ENCODE measurements at regions not wholly inside any gene's neighbourhood (a gene's known extent, or its start where the extent isn't known, plus 50 kb on each side); places are given as distances from the start of the nearest gene placed in this dataset.

GRCh38 chr22:46079861-46080821 lies 70.2 kb upstream of the PPARA start:
- DNase-seq (ENCODE audit: low spot score in 2 of 2) (no peak), ATAC-seq (ENCODE audit: low read depth) (no peak)
- H3K4me1 Mint-ChIP-seq = peaks cover 4% of the 10 kb centered on the region
- no peaks in the 10 kb centered on the region for H3K27me3 Mint-ChIP-seq
- H3K4me3 Mint-ChIP-seq = no peak overlapping the region
- H3K36me3 Mint-ChIP-seq = peaks cover 2% of the 10 kb centered on the region
- no peaks in the 10 kb centered on the region for H3K9me3 Mint-ChIP-seq
- H3K27ac Mint-ChIP-seq = no peak overlapping the region

GRCh38 chr22:46081036-46081830 lies 69.1 kb upstream of the PPARA start:
- no peak for ATAC-seq (ENCODE audit: low read depth)
- no peak overlapping the region for H3K27ac Mint-ChIP-seq
- DNase-seq (ENCODE audit: low spot score in 2 of 2) = no peak

GRCh38 chr22:46081831-46082210 lies 68.5 kb upstream of the PPARA start:
- no peaks in the 10 kb centered on the region for H3K9me3 Mint-ChIP-seq
- peaks cover 2% of the 10 kb centered on the region for H3K36me3 Mint-ChIP-seq
- H3K4me3 Mint-ChIP-seq = no peak overlapping the region
- no peak overlapping the region for H3K27ac Mint-ChIP-seq
- no peak for DNase-seq (ENCODE audit: low spot score in 2 of 2)
- H3K27me3 Mint-ChIP-seq = no peaks in the 10 kb centered on the region
- H3K4me1 Mint-ChIP-seq = peaks cover 2% of the 10 kb centered on the region
- no peak for ATAC-seq (ENCODE audit: low read depth)

More at GRCh38 chr22:46081036-46081830, 69.1 kb upstream of the PPARA start:
- Mint-ChIP-seq H3K4me3 (no peak overlapping the region), H3K9me3 (no peaks in the 10 kb centered on the region), H3K36me3 (peaks cover 2% of the 10 kb centered on the region), H3K27me3 (no peaks in the 10 kb centered on the region), H3K4me1 (peaks cover 2% of the 10 kb centered on the region)

- no peak overlapping the region for H3K4me3 Mint-ChIP-seq
- no peak for DNase-seq (ENCODE audit: low spot score in 2 of 2)
- no peaks in the 10 kb centered on the region for H3K9me3 Mint-ChIP-seq
Observed at GRCh38 chr22:46082633-46083032, 67.7 kb upstream of the PPARA start.

GRCh38 chr22:46083383-46084350 lies 66.7 kb upstream of the PPARA start:
- H3K9me3 Mint-ChIP-seq = no peaks in the 10 kb centered on the region
- no peak for ATAC-seq (ENCODE audit: low read depth)
- H3K36me3 Mint-ChIP-seq = peaks cover 2% of the 10 kb centered on the region
- peaks cover 2% of the 10 kb centered on the region for H3K4me1 Mint-ChIP-seq
- H3K4me3 Mint-ChIP-seq = no peak overlapping the region
- H3K27ac Mint-ChIP-seq = no peak overlapping the region
- no peak for DNase-seq (ENCODE audit: low spot score in 2 of 2)
- no peaks in the 10 kb centered on the region for H3K27me3 Mint-ChIP-seq

More at GRCh38 chr22:46082633-46083032, 67.7 kb upstream of the PPARA start:
- no peak for ATAC-seq (ENCODE audit: low read depth)
- Mint-ChIP-seq H3K27ac (no peak overlapping the region), H3K36me3 (peaks cover 2% of the 10 kb centered on the region), H3K27me3 (no peaks in the 10 kb centered on the region), H3K4me1 (peaks cover 2% of the 10 kb centered on the region)

GRCh38 chr22:46084376-46084775 lies 66.0 kb upstream of the PPARA start:
- H3K36me3 Mint-ChIP-seq = peaks cover 2% of the 10 kb centered on the region
- no peak overlapping the region for H3K27ac Mint-ChIP-seq
- no peak for ATAC-seq (ENCODE audit: low read depth)
- DNase-seq (ENCODE audit: low spot score in 2 of 2) = no peak
- no peaks in the 10 kb centered on the region for H3K9me3 Mint-ChIP-seq
- no peaks in the 10 kb centered on the region for H3K27me3 Mint-ChIP-seq
- H3K4me1 Mint-ChIP-seq = peaks cover 2% of the 10 kb centered on the region
- no peak overlapping the region for H3K4me3 Mint-ChIP-seq

GRCh38 chr22:46084943-46085827 lies 65.1 kb upstream of the PPARA start:
- no peaks in the 10 kb centered on the region for H3K9me3 Mint-ChIP-seq
- no peak overlapping the region for H3K4me3 Mint-ChIP-seq
- no peak for ATAC-seq (ENCODE audit: low read depth)
- no peak overlapping the region for H3K27ac Mint-ChIP-seq
- no peaks in the 10 kb centered on the region for H3K27me3 Mint-ChIP-seq
- peaks cover 2% of the 10 kb centered on the region for H3K36me3 Mint-ChIP-seq
- no peak for DNase-seq (ENCODE audit: low spot score in 2 of 2)
- peaks cover 2% of the 10 kb centered on the region for H3K4me1 Mint-ChIP-seq

- Mint-ChIP-seq H3K27ac (no peak overlapping the region), H3K4me1 (peaks cover 2% of the 10 kb centered on the region), H3K9me3 (no peaks in the 10 kb centered on the region), H3K4me3 (no peak overlapping the region), H3K27me3 (no peaks in the 10 kb centered on the region), H3K36me3 (peaks cover 2% of the 10 kb centered on the region)
- ATAC-seq (ENCODE audit: low read depth) (no peak), DNase-seq (ENCODE audit: low spot score in 2 of 2) (no peak)
Observed at GRCh38 chr22:46085828-46086576, 64.3 kb upstream of the PPARA start.

GRCh38 chr22:46086577-46087335 lies 63.6 kb upstream of the PPARA start:
- Mint-ChIP-seq H3K36me3 (peaks cover 2% of the 10 kb centered on the region), H3K4me3 (no peak overlapping the region), H3K9me3 (no peaks in the 10 kb centered on the region), H3K27me3 (no peaks in the 10 kb centered on the region), H3K4me1 (peaks cover 2% of the 10 kb centered on the region), H3K27ac (no peak overlapping the region)
- DNase-seq (ENCODE audit: low spot score in 2 of 2) (no peak), ATAC-seq (ENCODE audit: low read depth) (no peak)

- H3K27me3 Mint-ChIP-seq = no peaks in the 10 kb centered on the region
- no peak overlapping the region for H3K4me3 Mint-ChIP-seq
- no peaks in the 10 kb centered on the region for H3K4me1 Mint-ChIP-seq
- DNase-seq (ENCODE audit: low spot score in 2 of 2) (no peak), ATAC-seq (ENCODE audit: low read depth) (no peak)
- no peaks in the 10 kb centered on the region for H3K36me3 Mint-ChIP-seq
- H3K27ac Mint-ChIP-seq = no peak overlapping the region
- no peaks in the 10 kb centered on the region for H3K9me3 Mint-ChIP-seq
Observed at GRCh38 chr22:46087336-46087690, 63.0 kb upstream of the PPARA start.

- H3K4me1 Mint-ChIP-seq = no peaks in the 10 kb centered on the region
Observed at GRCh38 chr22:46087816-46088277, 62.5 kb upstream of the PPARA start.

More at GRCh38 chr22:46087816-46088277, 62.5 kb upstream of the PPARA start:
- Mint-ChIP-seq H3K9me3 (no peaks in the 10 kb centered on the region), H3K36me3 (no peaks in the 10 kb centered on the region), H3K27ac (no peak overlapping the region), H3K4me3 (no peak overlapping the region), H3K27me3 (no peaks in the 10 kb centered on the region)
- no peak for ATAC-seq (ENCODE audit: low read depth)
- DNase-seq (ENCODE audit: low spot score in 2 of 2) = no peak

Measured in memory B cell (primary cell).